ENCODE measurements at regions not wholly inside any gene's neighbourhood (a gene's known extent, or its start where the extent isn't known, plus 50 kb on each side); places are given as distances from the start of the nearest gene placed in this dataset.

DNA sequence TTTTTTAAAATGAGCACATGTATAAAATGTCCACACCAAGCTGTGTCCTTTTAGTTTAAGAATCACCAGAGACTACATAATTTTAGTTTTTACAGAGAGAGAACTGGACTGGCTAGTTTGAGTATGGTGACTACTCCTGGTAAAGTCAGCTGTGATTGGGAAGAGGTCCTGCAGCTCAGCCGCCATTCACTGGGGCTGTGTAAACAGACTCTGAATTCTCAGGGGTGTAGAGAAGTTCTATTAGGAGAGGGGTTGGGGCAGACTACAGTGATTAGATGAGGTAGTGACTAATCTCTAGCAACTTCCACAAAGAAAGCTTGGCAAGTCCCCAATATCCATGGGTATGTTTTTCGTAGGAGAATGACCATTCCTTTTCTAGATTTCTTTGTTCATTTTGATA is 341.2 kb upstream of the MAP3K7 start:
- no peak for TF ChIP-seq GATA3 (IDR thresholded peaks at IDR 0.05; ENCODE audit: low read depth, low read length)
- TF ChIP-seq GATA2 (IDR thresholded peaks at IDR 0.05; ENCODE audit: low read depth, low read length): no peak
